ENCODE measurements at regions not wholly inside any gene's neighbourhood (a gene's known extent, or its start where the extent isn't known, plus 50 kb on each side); places are given as distances from the start of the nearest gene placed in this dataset.

DNA sequence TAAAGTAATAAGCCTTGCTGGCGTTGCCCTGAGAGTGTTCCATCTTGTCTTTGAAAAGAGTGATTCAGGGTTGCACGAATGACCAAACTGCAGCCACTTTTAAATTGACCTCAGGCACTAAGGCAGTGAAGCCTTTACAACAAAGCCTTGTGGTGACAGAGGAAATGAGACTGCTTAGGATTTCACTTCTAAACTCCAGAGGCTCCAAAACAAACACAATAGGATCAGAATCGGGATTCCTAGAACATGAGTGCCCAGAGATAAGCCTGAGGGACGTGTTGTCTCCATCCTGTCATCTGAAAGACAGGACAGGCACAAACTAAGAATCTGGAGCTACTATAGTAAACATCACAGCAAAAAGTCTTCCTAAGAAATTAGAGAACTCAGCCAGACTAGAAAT lies 405.2 kb downstream of the PPARGC1A start:
- no peak for DNase-seq
- no peak for TF ChIP-seq POLR2A (IDR thresholded peaks at IDR 0.05; ENCODE audit: low read depth, low read length)
- no peak for TF ChIP-seq BHLHE40 (IDR thresholded peaks at IDR 0.05; ENCODE audit: low read depth, low read length)
- TF ChIP-seq, protein P1, sequence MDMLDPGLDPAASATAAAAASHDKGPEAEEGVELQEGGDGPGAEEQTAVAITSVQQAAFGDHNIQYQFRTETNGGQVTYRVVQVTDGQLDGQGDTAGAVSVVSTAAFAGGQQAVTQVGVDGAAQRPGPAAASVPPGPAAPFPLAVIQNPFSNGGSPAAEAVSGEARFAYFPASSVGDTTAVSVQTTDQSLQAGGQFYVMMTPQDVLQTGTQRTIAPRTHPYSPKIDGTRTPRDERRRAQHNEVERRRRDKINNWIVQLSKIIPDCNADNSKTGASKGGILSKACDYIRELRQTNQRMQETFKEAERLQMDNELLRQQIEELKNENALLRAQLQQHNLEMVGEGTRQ (IDR thresholded peaks at IDR 0.05; ENCODE audit: low read depth, low read length): no peak
- no peak for TF ChIP-seq FOS (IDR thresholded peaks at IDR 0.05; ENCODE audit: low read depth, low read length)
- TF ChIP-seq CEBPB (IDR thresholded peaks at IDR 0.05; ENCODE audit: low read depth, low read length): no peak
- TF ChIP-seq, protein P2, sequence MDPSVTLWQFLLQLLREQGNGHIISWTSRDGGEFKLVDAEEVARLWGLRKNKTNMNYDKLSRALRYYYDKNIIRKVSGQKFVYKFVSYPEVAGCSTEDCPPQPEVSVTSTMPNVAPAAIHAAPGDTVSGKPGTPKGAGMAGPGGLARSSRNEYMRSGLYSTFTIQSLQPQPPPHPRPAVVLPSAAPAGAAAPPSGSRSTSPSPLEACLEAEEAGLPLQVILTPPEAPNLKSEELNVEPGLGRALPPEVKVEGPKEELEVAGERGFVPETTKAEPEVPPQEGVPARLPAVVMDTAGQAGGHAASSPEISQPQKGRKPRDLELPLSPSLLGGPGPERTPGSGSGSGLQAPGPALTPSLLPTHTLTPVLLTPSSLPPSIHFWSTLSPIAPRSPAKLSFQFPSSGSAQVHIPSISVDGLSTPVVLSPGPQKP (IDR thresholded peaks at IDR 0.05; ENCODE audit: borderline replicate concordance, low read depth, low read length): no peak
- Histone ChIP-seq H2AK5ac (ENCODE audit: low read depth, low read length) (no peak overlapping the region), H3K27ac (ENCODE audit: insufficient read depth, low read length) (no peak overlapping the region), H2AFZ (replicated peaks; ENCODE audit: low read length, poor library complexity) (no peak overlapping the region), H4K20me1 (ENCODE audit: insufficient read depth, low read length) (no peaks in the 10 kb centered on the region), H2BK20ac (ENCODE audit: low read depth, low read length) (no peak overlapping the region), H2BK15ac (ENCODE audit: low read depth, low read length) (no peak overlapping the region), H2BK120ac (ENCODE audit: low read depth, low read length) (no peak overlapping the region), H2AK9ac (replicated peaks; ENCODE audit: low read depth, low read length, poor library complexity) (no peak overlapping the region), H3K9me3 (ENCODE audit: control insufficient read depth, insufficient read depth, low read length) (0 out of 2 replicates have a peak, but pooled peaks cover 1% of the 10 kb centered on the region), H3K79me1 (ENCODE audit: low read depth in 1 of 2, low read length in 2 of 2) (no peaks in the 10 kb centered on the region), H4K8ac (ENCODE audit: low read depth in 2 of 2, low read length in 2 of 2) (no peak overlapping the region), H4K91ac (ENCODE audit: insufficient read depth, low read depth, low read length) (no peak overlapping the region), H3K36me3 (ENCODE audit: control insufficient read depth, insufficient read depth, low read length) (no peaks in the 10 kb centered on the region), H3K4me2 (ENCODE audit: low read depth, low read length) (no peak overlapping the region), H3K23ac (ENCODE audit: low read depth, low read length) (no peak overlapping the region), H3K27me3 (ENCODE audit: control insufficient read depth, insufficient read depth, low read length) (no peaks in the 10 kb centered on the region), H3K4ac (ENCODE audit: low read depth, low read length) (no peak overlapping the region), H3K4me1 (ENCODE audit: control insufficient read depth, insufficient read depth, low read length) (no peaks in the 10 kb centered on the region), H3K9ac (ENCODE audit: low read depth, low read length) (no peak overlapping the region), H3K18ac (ENCODE audit: low read depth, low read length) (no peak overlapping the region), H3K14ac (replicated peaks; ENCODE audit: low read depth, low read length) (no peak overlapping the region), H4K5ac (ENCODE audit: low read depth, low read length) (no peak overlapping the region), H3K4me3 (ENCODE audit: insufficient read depth, low read depth, low read length) (no peak overlapping the region), H3K9me1 (ENCODE audit: insufficient read depth, low read length) (no peaks in the 10 kb centered on the region), H2BK5ac (ENCODE audit: low read depth, low read length, poor library complexity, severe bottlenecking) (no peak overlapping the region), H3K56ac (ENCODE audit: extremely low read depth, insufficient read depth, low read length) (no peak overlapping the region)
- CTCF ChIA-PET: no interaction called here
- in situ Hi-C loops (cut with MboI; ENCODE audit: low sequenced_read_pairs) (no loop called here), dilution Hi-C loops (cut with HindIII; ENCODE audit: low sequenced_read_pairs, unreplicated experiment) (no loop called here), intact Hi-C loops (cut with micrococcal nuclease) (no loop called here)
- no TSS peak for BruUV-seq (replicated peaks)
- WGBS, 2 experiments (ENCODE audit: extremely low coverage in 2 of 2, insufficient read length in 1 of 2): no CpG with 5 or more reads among the region's 4 CpGs
- no peak for ATAC-seq (ENCODE audit: low read depth)
- POLR2A ChIA-PET (ENCODE audit: unreplicated experiment): no interaction called here
